RWPE2 (cell line): ENCODE measurements at regions not wholly inside any gene's neighbourhood (a gene's known extent, or its start where the extent isn't known, plus 50 kb on each side); places are given as distances from the start of the nearest gene placed in this dataset.

ENCODE experiments used
- ATAC-seq: fragments of 200-7000 bp; cut with Tn5 transposase; 3 replicates; pipeline ENCODE4 v1.9.1; 2021; ENCODE audit warnings: low read depth
- DNase-seq: peaks from one replicate; pipeline ENCODE4 v3.0.0-alpha.2; 2020; ENCODE audit warnings: low spot score
- H3K27ac ChIP-seq: fragments of 450-650 bp; 2 replicates; pipeline ENCODE4 v1.5.1; 2017; ENCODE audit warnings: mild to moderate bottlenecking; ENCODE audit not compliant: poor library complexity, severe bottlenecking
- H3K27me3 ChIP-seq: fragments of 250-450 bp; sonication (Bioruptor Pico); 2 replicates; pipeline ENCODE4 v1.5.1; 2021; ENCODE audit warnings: mild to moderate bottlenecking, moderate library complexity; ENCODE audit not compliant: insufficient read depth, poor library complexity, severe bottlenecking
- H3K36me3 ChIP-seq: fragments of 250-450 bp; sonication (Bioruptor Pico); 2 replicates; pipeline ENCODE4 v1.5.1; 2020; ENCODE audit warnings: low read depth, mild to moderate bottlenecking, moderate library complexity
- H3K4me1 ChIP-seq: fragments of 250-450 bp; sonication (Bioruptor Pico); 2 replicates; pipeline ENCODE4 v1.5.1; 2021; ENCODE audit warnings: mild to moderate bottlenecking, moderate library complexity; ENCODE audit not compliant: insufficient read depth, poor library complexity, severe bottlenecking
- H3K4me3 ChIP-seq: fragments of 250-450 bp; sonication (Bioruptor Pico); 2 replicates; pipeline ENCODE4 v1.5.1; 2021; ENCODE audit warnings: mild to moderate bottlenecking, moderate library complexity; ENCODE audit not compliant: severe bottlenecking
- H3K9me3 ChIP-seq: fragments of 250-450 bp; sonication (Bioruptor Pico); 2 replicates; pipeline ENCODE4 v1.5.1; 2021; ENCODE audit warnings: mild to moderate bottlenecking, moderate library complexity; ENCODE audit not compliant: severe bottlenecking
- CTCF ChIP-seq: fragments of 450-650 bp; IDR thresholded peaks from one replicate; pipeline ENCODE4 v1.5.1; 2017; ENCODE audit warnings: mild to moderate bottlenecking, moderate library complexity; ENCODE audit not compliant: poor library complexity, severe bottlenecking

GRCh38 chr2:217661378-217661777 is 341.4 kb downstream of the TNS1 start:
- DNase-seq (no peak), ATAC-seq (no peak)
- no peaks in the 10 kb centered on the region for H3K27me3 ChIP-seq
- TF ChIP-seq CTCF = no peak
- H3K4me1 ChIP-seq = peaks cover 6% of the 10 kb centered on the region
- H3K9me3 ChIP-seq = no peaks in the 10 kb centered on the region
- no peak overlapping the region for H3K4me3 ChIP-seq
- no peaks in the 10 kb centered on the region for H3K36me3 ChIP-seq
- no peak overlapping the region for H3K27ac ChIP-seq

DNA sequence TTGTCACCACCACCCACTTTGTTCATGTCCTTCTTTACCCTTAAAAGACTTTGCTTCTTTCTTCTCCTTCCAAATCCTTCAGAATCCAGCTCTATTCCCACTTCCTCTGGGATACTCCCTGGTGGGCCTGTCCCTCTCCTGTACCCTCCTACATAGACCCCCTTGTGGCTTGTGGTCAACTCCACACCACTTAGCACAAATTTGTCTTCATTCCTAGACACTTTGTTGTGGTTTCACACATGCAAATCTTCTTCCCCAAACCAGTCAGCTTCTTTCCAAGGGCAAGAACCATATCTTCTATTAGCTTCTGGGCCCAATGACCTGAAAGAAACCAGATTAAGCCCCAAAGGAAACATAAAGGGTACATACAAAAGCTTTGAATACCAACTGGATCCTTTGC is 342.4 kb downstream of the TNS1 start:
- H3K27me3 ChIP-seq = no peaks in the 10 kb centered on the region

DNA sequence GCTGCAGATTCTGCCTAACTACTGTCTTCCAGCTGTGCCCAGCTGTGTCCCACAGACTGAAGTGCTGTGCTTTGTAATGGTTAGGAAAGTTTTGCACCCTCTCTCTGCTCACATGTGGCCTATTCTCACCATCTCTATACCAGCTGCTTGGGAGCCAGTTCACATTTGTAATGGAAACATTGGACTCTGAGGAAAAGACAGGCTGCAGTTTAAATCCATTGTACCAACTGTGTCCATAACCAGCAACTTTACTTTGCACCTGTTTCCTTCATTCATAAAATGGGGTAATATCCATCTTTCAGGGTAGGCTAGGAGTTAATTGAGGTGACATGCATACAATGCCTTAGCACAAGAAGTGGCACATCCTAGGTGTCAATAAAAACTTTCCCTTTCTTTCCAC is 344.0 kb downstream of the TNS1 start:
- Histone ChIP-seq H3K27me3 (no peaks in the 10 kb centered on the region), H3K4me3 (no peak overlapping the region), H3K4me1 (peaks cover 6% of the 10 kb centered on the region), H3K36me3 (no peaks in the 10 kb centered on the region), H3K27ac (no peak overlapping the region), H3K9me3 (no peaks in the 10 kb centered on the region)
- DNase-seq = no peak
- no peak for TF ChIP-seq CTCF
- no peak for ATAC-seq

More for the DNA sequence above, 342.4 kb downstream of the TNS1 start:
- TF ChIP-seq CTCF = no peak
- H3K9me3 ChIP-seq = no peaks in the 10 kb centered on the region
- no peak overlapping the region for H3K4me3 ChIP-seq
- DNase-seq (no peak), ATAC-seq (no peak)
- H3K4me1 ChIP-seq = peaks cover 6% of the 10 kb centered on the region
- no peaks in the 10 kb centered on the region for H3K36me3 ChIP-seq
- no peak overlapping the region for H3K27ac ChIP-seq

DNA sequence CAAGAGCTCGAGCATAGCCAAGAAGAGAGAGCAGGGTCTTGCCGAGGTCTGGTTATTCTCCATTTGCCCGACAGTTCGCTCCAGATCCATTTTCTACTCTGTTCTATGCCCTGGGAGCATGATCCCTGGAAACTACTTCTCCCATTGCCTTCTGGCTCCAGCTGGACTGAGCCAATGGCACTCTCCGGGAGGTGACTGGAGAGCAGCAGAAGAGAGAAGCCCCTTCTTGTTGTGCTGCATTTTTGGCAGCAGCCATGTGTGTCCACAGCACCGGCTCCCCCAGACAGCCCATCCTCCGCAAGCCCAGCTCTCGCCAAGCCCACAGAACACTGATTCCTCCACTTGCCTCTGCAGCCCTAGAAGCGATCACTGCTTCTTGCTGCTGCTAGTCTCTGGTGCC is 345.5 kb downstream of the TNS1 start:
- no peak for TF ChIP-seq CTCF
- no peak overlapping the region for H3K4me3 ChIP-seq
- peaks cover 10% of the 10 kb centered on the region for H3K4me1 ChIP-seq
- no peaks in the 10 kb centered on the region for H3K9me3 ChIP-seq
- no peak overlapping the region for H3K27ac ChIP-seq
- no peaks in the 10 kb centered on the region for H3K36me3 ChIP-seq
- no peaks in the 10 kb centered on the region for H3K27me3 ChIP-seq
- no peak for DNase-seq
- ATAC-seq = no peak

DNA sequence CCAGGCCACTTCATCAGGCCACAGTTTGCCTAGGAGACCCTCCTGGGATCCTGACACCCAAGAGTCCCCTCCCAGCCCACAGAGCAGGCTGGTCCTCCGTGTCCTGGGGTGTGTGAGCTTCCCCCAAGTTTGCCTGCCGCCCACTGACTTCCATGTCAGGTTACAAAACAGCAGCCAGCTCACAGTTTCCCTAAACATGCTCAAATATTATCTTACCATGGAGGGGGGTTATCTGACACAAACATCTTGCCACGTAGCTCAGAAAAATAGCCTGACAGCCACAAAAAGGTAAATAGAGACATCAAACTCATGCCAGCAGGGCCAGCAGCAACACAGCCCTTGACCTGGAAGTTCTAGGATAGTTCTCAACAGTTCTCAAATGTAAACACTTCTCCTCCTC is 346.5 kb downstream of the TNS1 start:
- Histone ChIP-seq H3K9me3 (no peaks in the 10 kb centered on the region), H3K36me3 (no peaks in the 10 kb centered on the region), H3K27ac (no peak overlapping the region), H3K27me3 (no peaks in the 10 kb centered on the region), H3K4me1 (peaks cover 10% of the 10 kb centered on the region), H3K4me3 (no peak overlapping the region)
- no peak for TF ChIP-seq CTCF
- no peak for DNase-seq
- no peak for ATAC-seq
